ENCODE measurements at regions not wholly inside any gene's neighbourhood (a gene's known extent, or its start where the extent isn't known, plus 50 kb on each side); places are given as distances from the start of the nearest gene placed in this dataset.

DNA sequence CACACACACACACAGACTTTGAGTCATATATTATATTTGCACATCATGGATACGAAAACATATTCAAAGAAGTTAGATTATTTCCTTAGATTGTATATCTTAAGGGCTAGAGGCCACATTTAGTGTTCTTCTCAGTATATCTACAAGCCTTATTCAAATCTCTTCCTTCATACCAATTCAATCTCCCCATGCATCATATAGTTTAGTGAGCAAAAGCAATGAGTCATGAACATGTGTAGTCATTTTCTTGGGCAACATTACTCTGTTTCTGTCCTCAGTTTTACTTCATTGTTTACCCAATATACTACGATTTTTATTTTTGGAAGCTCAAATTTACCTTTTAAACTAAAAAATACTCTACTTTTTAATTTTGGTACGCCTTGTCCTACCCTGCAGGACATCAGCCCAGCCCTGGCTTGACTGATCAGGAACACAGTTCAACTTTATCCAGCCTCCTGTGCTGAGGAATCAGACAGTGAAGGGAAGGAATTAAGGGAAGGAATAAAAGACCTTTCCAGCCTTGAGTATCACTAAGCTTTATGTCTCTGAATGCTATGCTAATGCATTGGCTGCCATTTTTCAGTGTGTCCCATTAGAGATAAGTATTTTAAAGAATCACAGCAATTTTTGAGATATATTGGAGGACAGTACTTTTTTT, 101.7 kb upstream of the FST start:
- peak overlapping the region; percentile 58 for H3K9ac ChIP-seq (ENCODE audit: low read length)
- H3K4me3 ChIP-seq (ENCODE audit: low read length): no peak overlapping the region
- H3K4me2 ChIP-seq (ENCODE audit: low read length): peak overlapping the region; percentile 64
- CTCF ChIA-PET: no interaction called here
- ATAC-seq (peak; percentile 78), DNase-seq (peak; percentile 44)
- no peak for TF ChIP-seq EZH2 (IDR thresholded peaks at IDR 0.05; ENCODE audit: low read length, unreplicated experiment)
- TF ChIP-seq CTCF (conservative IDR thresholded peaks at IDR 0.05; ENCODE audit: low read depth, low read length): no peak
- no peak for TF ChIP-seq EZH2phosphoT487 (IDR thresholded peaks at IDR 0.05; ENCODE audit: borderline replicate concordance, low read length)
- peak overlapping the region; percentile 67 for H2AFZ ChIP-seq (ENCODE audit: low read length)
- intact Hi-C loops (cut with micrococcal nuclease): no loop called here
- TSS peak; percentile 46 for BruUV-seq (replicated peaks)
- no peaks in the 10 kb centered on the region for H4K20me1 ChIP-seq (ENCODE audit: low read length)
- no peaks in the 10 kb centered on the region for H3K9me3 ChIP-seq (ENCODE audit: low read length)
- H3K27me3 ChIP-seq (ENCODE audit: low read length): no peaks in the 10 kb centered on the region
- POLR2A ChIA-PET (ENCODE audit: unreplicated experiment): no interaction called here
- no peaks in the 10 kb centered on the region for H3F3A ChIP-seq (ENCODE audit: low read length, unreplicated experiment)
- H3K79me2 ChIP-seq (ENCODE audit: low read length): no peaks in the 10 kb centered on the region
- peak overlapping the region; percentile 90 for H3K27ac ChIP-seq (ENCODE audit: low read length)
- peaks cover 13% of the 10 kb centered on the region for H3K4me1 ChIP-seq (ENCODE audit: insufficient read depth, low read length)
- H3K36me3 ChIP-seq (ENCODE audit: low read depth, low read length): no peaks in the 10 kb centered on the region
- H3K9me2 ChIP-seq (replicated peaks; ENCODE audit: low read length): no peaks in the 10 kb centered on the region

DNA sequence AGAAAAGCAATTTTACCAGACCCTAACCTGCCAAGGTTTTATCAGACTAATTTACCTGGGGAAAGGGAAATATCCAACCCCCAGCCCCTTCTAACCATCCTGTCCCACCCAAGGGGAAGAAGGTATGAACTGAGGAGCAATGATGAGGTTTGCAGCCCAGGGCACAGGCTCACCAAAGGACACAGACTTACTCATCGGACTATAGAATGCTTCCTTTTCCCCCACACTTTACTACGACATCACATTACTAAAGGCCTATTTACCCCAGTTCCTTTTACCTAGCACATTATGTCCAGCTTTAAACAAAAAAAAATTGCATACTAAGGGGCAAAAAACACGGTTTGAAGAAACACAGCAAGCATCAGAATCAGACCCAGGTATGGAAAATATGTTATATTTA, 94.1 kb upstream of the FST start:
- Histone ChIP-seq H3K9ac (ENCODE audit: low read length) (no peak overlapping the region), H3K4me1 (ENCODE audit: insufficient read depth, low read length) (no peaks in the 10 kb centered on the region), H3K4me2 (ENCODE audit: low read length) (no peak overlapping the region), H3K4me3 (ENCODE audit: low read length) (no peak overlapping the region), H3K9me2 (replicated peaks; ENCODE audit: low read length) (no peaks in the 10 kb centered on the region), H3K27me3 (ENCODE audit: low read length) (no peaks in the 10 kb centered on the region), H3K36me3 (ENCODE audit: low read depth, low read length) (no peaks in the 10 kb centered on the region; the same call in 1 of the 2 replicates), H4K20me1 (ENCODE audit: low read length) (no peaks in the 10 kb centered on the region), H3K27ac (ENCODE audit: low read length) (no peak overlapping the region), H3K9me3 (ENCODE audit: low read length) (peaks cover 22% of the 10 kb centered on the region), H3F3A (ENCODE audit: low read length, unreplicated experiment) (no peaks in the 10 kb centered on the region), H3K79me2 (ENCODE audit: low read length) (no peaks in the 10 kb centered on the region), H2AFZ (ENCODE audit: low read length) (no peak overlapping the region)
- ATAC-seq (no peak), DNase-seq (no peak)
- no peak for TF ChIP-seq CTCF (conservative IDR thresholded peaks at IDR 0.05; ENCODE audit: low read depth, low read length)
- TF ChIP-seq EZH2phosphoT487 (IDR thresholded peaks at IDR 0.05; ENCODE audit: borderline replicate concordance, low read length): no peak
- no peak for TF ChIP-seq EZH2 (IDR thresholded peaks at IDR 0.05; ENCODE audit: low read length, unreplicated experiment)
- CTCF ChIA-PET: no interaction called here
- BruUV-seq (replicated peaks): no TSS peak
- POLR2A ChIA-PET (ENCODE audit: unreplicated experiment): no interaction called here
- intact Hi-C loops (cut with micrococcal nuclease): no loop called here

DNA sequence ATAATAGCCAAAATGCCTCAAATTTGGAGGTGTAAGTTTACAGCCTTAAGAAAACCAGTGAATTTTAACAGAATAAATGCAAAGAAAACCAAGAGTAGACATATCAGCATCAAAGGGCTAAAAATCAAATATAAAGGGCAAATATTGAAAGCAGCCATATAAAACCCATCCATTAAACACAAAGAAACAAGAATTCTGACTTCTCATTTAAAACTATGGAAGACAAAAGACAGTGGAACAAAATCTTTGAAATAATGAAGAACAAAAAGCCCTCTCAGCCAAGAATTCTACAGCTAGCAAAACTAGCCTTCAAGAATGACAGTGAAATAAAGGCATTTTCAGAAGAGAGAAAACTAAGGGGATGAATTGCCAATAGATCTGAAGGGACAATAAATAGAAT, 91.3 kb upstream of the FST start:
- Histone ChIP-seq H2AFZ (ENCODE audit: low read length) (no peak overlapping the region), H4K20me1 (ENCODE audit: low read length) (no peaks in the 10 kb centered on the region), H3K27ac (ENCODE audit: low read length) (no peak overlapping the region), H3K79me2 (ENCODE audit: low read length) (no peaks in the 10 kb centered on the region), H3K9me3 (ENCODE audit: low read length) (peaks cover 22% of the 10 kb centered on the region), H3K9ac (ENCODE audit: low read length) (no peak overlapping the region), H3F3A (ENCODE audit: low read length, unreplicated experiment) (no peaks in the 10 kb centered on the region), H3K4me3 (ENCODE audit: low read length) (no peak overlapping the region), H3K4me1 (ENCODE audit: insufficient read depth, low read length) (no peaks in the 10 kb centered on the region), H3K36me3 (ENCODE audit: low read depth, low read length) (no peaks in the 10 kb centered on the region; the same call in 1 of the 2 replicates), H3K27me3 (ENCODE audit: low read length) (no peaks in the 10 kb centered on the region), H3K4me2 (ENCODE audit: low read length) (no peak overlapping the region), H3K9me2 (replicated peaks; ENCODE audit: low read length) (no peaks in the 10 kb centered on the region)
- no peak for ATAC-seq
- POLR2A ChIA-PET (ENCODE audit: unreplicated experiment): no interaction called here
- DNase-seq: no peak
- CTCF ChIA-PET: no interaction called here
- TF ChIP-seq CTCF (conservative IDR thresholded peaks at IDR 0.05; ENCODE audit: low read depth, low read length) (no peak), EZH2phosphoT487 (IDR thresholded peaks at IDR 0.05; ENCODE audit: borderline replicate concordance, low read length) (no peak), EZH2 (IDR thresholded peaks at IDR 0.05; ENCODE audit: low read length, unreplicated experiment) (no peak)
- intact Hi-C loops (cut with micrococcal nuclease): loop anchor here (2.0 kb wide), 1 partner anchor 20 kb away; no protein-coding TSS in a partner anchor
- no TSS peak for BruUV-seq (replicated peaks)

Measured in PC-3 (cell line).